COR-L47 (cell line): ENCODE measurements at regions not wholly inside any gene's neighbourhood (a gene's known extent, or its start where the extent isn't known, plus 50 kb on each side); places are given as distances from the start of the nearest gene placed in this dataset.
"Not testable (repeated sequence)": the region's sequence is repeated elsewhere in the genome, so short reads cannot be mapped to it uniquely, and the experiment has no call there.

Source experiments
- DNase-seq: peaks from one replicate; lab custom pipeline; 2025; lab: John Stamatoyannopoulos, UW

- DNase-seq: no peak
Measured at GRCh38 chr6:99668036-99668705, 61.5 kb downstream of the PRDM13 start.

GRCh38 chr6:99689916-99690685, 83.5 kb downstream of the PRDM13 start:
- DNase-seq: no peak

GRCh38 chr6:99702287-99702686, 95.7 kb downstream of the PRDM13 start:
- not testable (repeated sequence) for DNase-seq

- DNase-seq: no peak
Measured at GRCh38 chr6:99709062-99709461, 102.4 kb downstream of the PRDM13 start.

- no peak for DNase-seq
Measured at GRCh38 chr6:99711302-99711701, 104.7 kb downstream of the PRDM13 start.

- no peak for DNase-seq
Measured at GRCh38 chr6:99711925-99712324, 105.3 kb downstream of the PRDM13 start.

- no peak for DNase-seq
Measured at GRCh38 chr6:99712519-99712918, 105.9 kb downstream of the PRDM13 start.

- DNase-seq: not testable (repeated sequence)
Measured at GRCh38 chr6:99722043-99722442, 115.4 kb downstream of the PRDM13 start.

- DNase-seq: not testable (repeated sequence)
Measured at GRCh38 chr6:99730237-99730636, 123.6 kb downstream of the PRDM13 start.

- DNase-seq: peak; percentile 32
Measured at GRCh38 chr6:99736302-99736701, 129.7 kb downstream of the PRDM13 start.

- DNase-seq: no peak
Measured at GRCh38 chr6:99739526-99739925, 132.9 kb downstream of the PRDM13 start.

- no peak for DNase-seq
Measured at GRCh38 chr6:99741092-99741491, 134.5 kb downstream of the PRDM13 start.

- no peak for DNase-seq
Measured at GRCh38 chr6:99743647-99744046, 137.0 kb downstream of the PRDM13 start.

- DNase-seq: no peak
Measured at GRCh38 chr6:99745651-99746050, 139.0 kb downstream of the PRDM13 start.

GRCh38 chr6:99746261-99746895, 139.7 kb downstream of the PRDM13 start:
- DNase-seq: peak; percentile 65

- no peak for DNase-seq
Measured at GRCh38 chr6:99761711-99762110, 155.1 kb downstream of the PRDM13 start.

GRCh38 chr6:99768166-99768565, 161.5 kb downstream of the PRDM13 start:
- no peak for DNase-seq

GRCh38 chr6:99779631-99780555, 173.3 kb downstream of the PRDM13 start:
- no peak for DNase-seq

- no peak for DNase-seq
Measured at GRCh38 chr6:99780556-99780885, 173.9 kb downstream of the PRDM13 start.

- DNase-seq: no peak
Measured at GRCh38 chr6:99789767-99790166, 183.1 kb downstream of the PRDM13 start.

GRCh38 chr6:99790679-99791078, 184.0 kb downstream of the PRDM13 start:
- peak; percentile 8 for DNase-seq

- DNase-seq: no peak
Measured at GRCh38 chr6:99801805-99802204, 192.2 kb downstream of the MCHR2 start.
